ENCODE measurements at regions not wholly inside any gene's neighbourhood (a gene's known extent, or its start where the extent isn't known, plus 50 kb on each side); places are given as distances from the start of the nearest gene placed in this dataset.

- no peak for TF ChIP-seq GABPA (IDR thresholded peaks at IDR 0.05; ENCODE audit: low read depth)
- no peak for TF ChIP-seq CTCF (IDR thresholded peaks at IDR 0.05; ENCODE audit: insufficient read depth, low read length)
- TF ChIP-seq REST (IDR thresholded peaks at IDR 0.05; ENCODE audit: insufficient replicate concordance, low read depth) = no peak
- no peak for TF ChIP-seq POLR2AphosphoS5 (IDR thresholded peaks at IDR 0.05; ENCODE audit: low read depth)
- TF ChIP-seq SPI1 (IDR thresholded peaks at IDR 0.05; ENCODE audit: borderline replicate concordance, low read depth) = no peak
Observed at GRCh38 chr14:82385048-82385447, 851.4 kb upstream of the SEL1L start.
